ENCODE measurements at regions not wholly inside any gene's neighbourhood (a gene's known extent, or its start where the extent isn't known, plus 50 kb on each side); places are given as distances from the start of the nearest gene placed in this dataset.
A peak's percentile ranks its signal among the peaks of the same experiment; 100 is the strongest.

GRCh38 chr20:47847884-47848485, 62.7 kb upstream of the SULF2 start (continued):
- TF ChIP-seq ATF7 (IDR thresholded peaks at IDR 0.05; ENCODE audit: low read depth) (peak; percentile 35; the same call in 1 of the 2 replicates), STAT1 (conservative IDR thresholded peaks at IDR 0.05) (no peak), KLF5 (IDR thresholded peaks at IDR 0.05; ENCODE audit: partially characterized antibody) (no peak), SKIL (IDR thresholded peaks at IDR 0.05; ENCODE audit: low read depth, poor library complexity, severe bottlenecking) (no peak), MTA3 (IDR thresholded peaks at IDR 0.05; ENCODE audit: borderline replicate concordance, low read length) (no peak), TCF7 (IDR thresholded peaks at IDR 0.05; ENCODE audit: borderline replicate concordance) (no peak), NBN (IDR thresholded peaks at IDR 0.05) (0 out of 2 replicates have a peak, but pooled peaks have one; percentile 15), HCFC1 (IDR thresholded peaks at IDR 0.05; ENCODE audit: low read length) (no peak), EED (IDR thresholded peaks at IDR 0.05; ENCODE audit: low read depth) (no peak), BCL3 (IDR thresholded peaks at IDR 0.05; ENCODE audit: borderline replicate concordance, insufficient read depth, low read depth, low read length, poor library complexity, severe bottlenecking) (peak; percentile 65), RELA (IDR thresholded peaks at IDR 0.05; ENCODE audit: borderline replicate concordance, partially characterized antibody) (no peak), BHLHE40 (IDR thresholded peaks at IDR 0.05; ENCODE audit: borderline replicate concordance in 1 of 2, low read depth in 2 of 2, low read length in 1 of 2) (peak in 1 of 2 experiments; percentile 56; a peak in 2 of 4 replicates), SPI1 (IDR thresholded peaks at IDR 0.05; ENCODE audit: borderline replicate concordance, insufficient read depth, low read depth, low read length) (no peak), IKZF1 (conservative IDR thresholded peaks at IDR 0.05) (no peak), SIN3A (IDR thresholded peaks at IDR 0.05; ENCODE audit: low read depth, low read length) (no peak), FOXM1 (IDR thresholded peaks at IDR 0.05; ENCODE audit: low read depth, low read length) (no peak), ZBTB33 (IDR thresholded peaks at IDR 0.05) (no peak), IKZF2 (IDR thresholded peaks at IDR 0.05) (peak; percentile 20 to 31; a peak in 2 of 4 replicates), CREM (IDR thresholded peaks at IDR 0.05; ENCODE audit: low read depth) (no peak), HDAC2 (IDR thresholded peaks at IDR 0.05) (no peak), CHD1 (IDR thresholded peaks at IDR 0.05; ENCODE audit: low read depth, low read length) (no peak), STAT3 (IDR thresholded peaks at IDR 0.05; ENCODE audit: low read depth, low read length) (no peak), PBX3 (IDR thresholded peaks at IDR 0.05; ENCODE audit: insufficient replicate concordance, low read depth, low read length) (no peak)
